MM.1S (cell line): ENCODE measurements at regions not wholly inside any gene's neighbourhood (a gene's known extent, or its start where the extent isn't known, plus 50 kb on each side); places are given as distances from the start of the nearest gene placed in this dataset.

Source experiments
- DNase-seq: peaks from one replicate; pipeline ENCODE4 v3.0.0-alpha.2; 2015
- H2AFZ ChIP-seq: fragments of 300-600 bp; sonication (generic); 2 replicates; pipeline ENCODE4 v1.6.0; 2016; ENCODE audit warnings: antibody characterized with exemption, low read length
- H3F3A ChIP-seq: fragments of 300-600 bp; sonication (generic); 2 replicates; pipeline ENCODE4 v1.6.1; 2016; ENCODE audit warnings: mild to moderate bottlenecking, antibody characterized with exemption, low read length, moderate library complexity, mixed read lengths; ENCODE audit not compliant: insufficient read depth
- H3K27ac ChIP-seq: fragments of 300-600 bp; sonication (generic); 2 replicates; pipeline ENCODE4 v1.5.1; 2016; ENCODE audit warnings: mild to moderate bottlenecking, low read length
- H3K27me3 ChIP-seq: fragments of 300-600 bp; sonication (generic); replicated peaks from 2 replicates; pipeline ENCODE4 v1.6.0; 2016; ENCODE audit warnings: low read length; ENCODE audit not compliant: insufficient read depth
- H3K36me3 ChIP-seq: fragments of 300-600 bp; sonication (generic); replicated peaks from 2 replicates; pipeline ENCODE4 v1.6.1; 2016; ENCODE audit warnings: mild to moderate bottlenecking, low read length, mixed read lengths; ENCODE audit not compliant: insufficient read depth
- H3K4me1 ChIP-seq: fragments of 300-600 bp; sonication (generic); 2 replicates; pipeline ENCODE4 v1.6.1; 2016; ENCODE audit warnings: low read length, mixed read lengths
- H3K4me2 ChIP-seq: fragments of 300-600 bp; sonication (generic); 2 replicates; pipeline ENCODE4 v1.6.0; 2016; ENCODE audit warnings: low read depth, low read length
- H3K4me3 ChIP-seq: fragments of 300-600 bp; sonication (generic); 2 replicates; pipeline ENCODE4 v1.5.1; 2016; ENCODE audit warnings: low read length, mixed read lengths
- H3K79me2 ChIP-seq: fragments of 300-600 bp; sonication (generic); 2 replicates; pipeline ENCODE4 v1.6.1; 2016; ENCODE audit warnings: mixed run types, low read length, mixed read lengths
- H3K9ac ChIP-seq: fragments of 300-600 bp; sonication (generic); 2 replicates; pipeline ENCODE4 v1.6.1; 2016; ENCODE audit warnings: low read length, mixed read lengths
- H3K9me2 ChIP-seq: fragments of 300-600 bp; sonication (generic); replicated peaks from 2 replicates; pipeline ENCODE4 v1.6.1; 2016; ENCODE audit warnings: mild to moderate bottlenecking, low read length, mixed read lengths; ENCODE audit not compliant: insufficient read depth
- H3K9me3 ChIP-seq: fragments of 300-600 bp; sonication (generic); replicated peaks from 2 replicates; pipeline ENCODE4 v1.6.1; 2016; ENCODE audit warnings: mild to moderate bottlenecking, low read length, mixed read lengths; ENCODE audit not compliant: insufficient read depth
- H4K20me1 ChIP-seq: fragments of 300-600 bp; sonication (generic); 2 replicates; pipeline ENCODE4 v1.6.1; 2016; ENCODE audit warnings: mild to moderate bottlenecking, low read length, moderate library complexity, mixed read lengths; ENCODE audit not compliant: insufficient read depth
- CTCF ChIP-seq: fragments of 300-600 bp; sonication (generic); IDR thresholded peaks from 2 replicates; pipeline ENCODE4 v1.5.1; 2016; ENCODE audit warnings: antibody characterized with exemption, low read length, mixed read lengths
- EZH2 ChIP-seq: fragments of 300-600 bp; sonication (generic); optimal IDR thresholded peaks from 2 replicates; pipeline ENCODE3; 2017; ENCODE audit warnings: low read depth, mild to moderate bottlenecking, antibody characterized with exemption, low read length, mixed read lengths
- EZH2phosphoT487 ChIP-seq: fragments of 300-600 bp; sonication (generic); IDR thresholded peaks from 2 replicates; pipeline ENCODE4 v1.6.1; 2018; ENCODE audit warnings: antibody characterized with exemption, low read length

- Histone ChIP-seq H3F3A (no peaks in the 10 kb centered on the region), H3K4me2 (no peak overlapping the region), H2AFZ (no peak overlapping the region), H3K36me3 (no peaks in the 10 kb centered on the region), H4K20me1 (no peaks in the 10 kb centered on the region), H3K9me2 (no peaks in the 10 kb centered on the region), H3K4me3 (no peak overlapping the region), H3K27ac (no peak overlapping the region), H3K27me3 (no peaks in the 10 kb centered on the region), H3K79me2 (no peaks in the 10 kb centered on the region), H3K9ac (no peak overlapping the region), H3K9me3 (no peaks in the 10 kb centered on the region), H3K4me1 (no peaks in the 10 kb centered on the region)
- TF ChIP-seq CTCF: no peak
- no peak for TF ChIP-seq EZH2phosphoT487
- TF ChIP-seq EZH2: no peak
- DNase-seq: no peak
Observed at GRCh38 chr2:138071720-138072719, 107.7 kb downstream of the HNMT start.

GRCh38 chr2:138078153-138078552 lies 113.9 kb downstream of the HNMT start:
- H3K9me3 ChIP-seq: no peaks in the 10 kb centered on the region
- TF ChIP-seq EZH2phosphoT487: no peak
- no peak for TF ChIP-seq CTCF
- no peak for TF ChIP-seq EZH2
- DNase-seq: no peak

GRCh38 chr2:138079976-138080375 lies 115.7 kb downstream of the HNMT start:
- Histone ChIP-seq H3K27me3 (no peaks in the 10 kb centered on the region), H3K9me2 (no peaks in the 10 kb centered on the region), H2AFZ (no peak overlapping the region), H3K79me2 (no peaks in the 10 kb centered on the region), H3K36me3 (no peaks in the 10 kb centered on the region), H3K9me3 (no peaks in the 10 kb centered on the region), H3K27ac (no peak overlapping the region), H3K4me2 (no peak overlapping the region), H3K4me1 (no peaks in the 10 kb centered on the region), H4K20me1 (no peaks in the 10 kb centered on the region), H3K4me3 (no peak overlapping the region), H3K9ac (no peak overlapping the region), H3F3A (no peaks in the 10 kb centered on the region)
- no peak for DNase-seq
- no peak for TF ChIP-seq EZH2
- TF ChIP-seq CTCF: no peak
- TF ChIP-seq EZH2phosphoT487: no peak

More at GRCh38 chr2:138078153-138078552, 113.9 kb downstream of the HNMT start:
- Histone ChIP-seq H2AFZ (no peak overlapping the region), H3K4me3 (no peak overlapping the region), H3K9ac (no peak overlapping the region), H3K4me1 (no peaks in the 10 kb centered on the region), H4K20me1 (no peaks in the 10 kb centered on the region), H3K79me2 (no peaks in the 10 kb centered on the region), H3K4me2 (no peak overlapping the region), H3K27ac (no peak overlapping the region), H3F3A (no peaks in the 10 kb centered on the region), H3K27me3 (no peaks in the 10 kb centered on the region), H3K9me2 (no peaks in the 10 kb centered on the region), H3K36me3 (no peaks in the 10 kb centered on the region)
